GM23338 (cell line): ENCODE measurements at regions not wholly inside any gene's neighbourhood (a gene's known extent, or its start where the extent isn't known, plus 50 kb on each side); places are given as distances from the start of the nearest gene placed in this dataset.

Source experiments
- ATAC-seq: fragments of 200-7000 bp; cut with Tn5 transposase; 3 replicates; pipeline ENCODE4 v1.9.1; 2020
- DNase-seq: peaks from one replicate; pipeline ENCODE4 v3.0.0-alpha.2; 2015; ENCODE audit warnings: low spot score
- H2AFZ ChIP-seq: fragments of 200-600 bp; sonication (generic); 2 replicates; pipeline ENCODE4 v1.8.0; 2016; ENCODE audit warnings: antibody characterized with exemption, mild to moderate bottlenecking, moderate library complexity
- H3F3A ChIP-seq: fragments of 200-600 bp; sonication (generic); replicated peaks from 2 replicates; pipeline ENCODE4 v1.8.0; 2017; ENCODE audit warnings: antibody characterized with exemption, mixed run types, low read depth
- H3K27ac ChIP-seq: fragments of 200-600 bp; sonication (generic); 2 replicates; pipeline ENCODE4 v1.6.1; 2016; ENCODE audit warnings: low read depth
- H3K27me3 ChIP-seq: fragments of 200-600 bp; sonication (generic); 2 replicates; pipeline ENCODE4 v1.8.0; 2016; ENCODE audit warnings: mild to moderate bottlenecking, mixed run types, moderate library complexity; ENCODE audit not compliant: insufficient read depth
- H3K36me3 ChIP-seq: fragments of 200-600 bp; sonication (generic); 2 replicates; pipeline ENCODE4 v1.8.0; 2016; ENCODE audit warnings: mild to moderate bottlenecking; ENCODE audit not compliant: insufficient read depth
- H3K4me1 ChIP-seq: fragments of 200-600 bp; sonication (generic); 2 replicates; pipeline ENCODE4 v1.8.0; 2016; ENCODE audit warnings: mild to moderate bottlenecking, moderate library complexity; ENCODE audit not compliant: insufficient read depth
- H3K4me2 ChIP-seq: fragments of 200-600 bp; sonication (generic); 2 replicates; pipeline ENCODE4 v1.7.1; 2017; ENCODE audit warnings: mixed run types
- H3K4me3 ChIP-seq: fragments of 200-600 bp; sonication (generic); 2 replicates; pipeline ENCODE4 v1.6.1; 2016; ENCODE audit warnings: mixed run types
- H3K79me2 ChIP-seq: fragments of 200-600 bp; sonication (generic); replicated peaks from 2 replicates; pipeline ENCODE4 v1.8.0; 2017; ENCODE audit warnings: mild to moderate bottlenecking; ENCODE audit not compliant: insufficient read depth
- H3K9me2 ChIP-seq: fragments of 200-600 bp; sonication (generic); 2 replicates; pipeline ENCODE4 v1.8.0; 2017; ENCODE audit not compliant: insufficient read depth
- H4K20me1 ChIP-seq: fragments of 200-600 bp; sonication (generic); replicated peaks from 2 replicates; pipeline ENCODE4 v1.8.0; 2017; ENCODE audit warnings: mild to moderate bottlenecking; ENCODE audit not compliant: insufficient read depth
- H3K27ac Mint-ChIP-seq: 2 replicates; pipeline ENCODE4 v1.8.0; 2020; ENCODE audit warnings: inconsistent platforms, mild to moderate bottlenecking, moderate library complexity, mixed read lengths
- H3K27me3 Mint-ChIP-seq: 3 replicates; pipeline ENCODE4 v1.8.0; 2022; ENCODE audit warnings: low read depth, mild to moderate bottlenecking, moderate library complexity, mixed read lengths, inconsistent platforms; ENCODE audit not compliant: insufficient read depth, poor library complexity
- H3K36me3 Mint-ChIP-seq: 3 replicates; pipeline ENCODE4 v1.8.0; 2021; ENCODE audit warnings: low read depth, mild to moderate bottlenecking, inconsistent platforms, moderate library complexity, mixed read lengths
- H3K4me1 Mint-ChIP-seq: 3 replicates; pipeline ENCODE4 v1.8.0; 2020; ENCODE audit warnings: mild to moderate bottlenecking, inconsistent platforms, mixed read lengths
- H3K4me3 Mint-ChIP-seq: 3 replicates; pipeline ENCODE4 v1.8.0; 2021; ENCODE audit warnings: moderate library complexity, mild to moderate bottlenecking, inconsistent platforms, mixed read lengths
- H3K9me3 Mint-ChIP-seq: 3 replicates; pipeline ENCODE4 v1.8.0; 2020; ENCODE audit warnings: moderate library complexity, mild to moderate bottlenecking, inconsistent platforms, mixed read lengths
- CREB1 ChIP-seq: fragments of 250-450 bp; sonication (Bioruptor Pico); IDR thresholded peaks from 2 replicates; pipeline ENCODE4 v1.5.0; 2020; ENCODE audit warnings: low read depth, mild to moderate bottlenecking, moderate library complexity
- CTCF ChIP-seq, 2 experiments: fragments of 200-600 bp in 1 of 2; sonication (generic) in 1 of 2; conservative IDR thresholded peaks; 2 replicates each; pipeline versions ENCODE4 v1.5.1 to v1.6.1; 2016 to 2017; ENCODE audit warnings: antibody characterized with exemption in 2 of 2, low read depth in 2 of 2, mild to moderate bottlenecking in 2 of 2, moderate library complexity in 1 of 2
- EZH2 ChIP-seq: fragments of 200-600 bp; sonication (generic); IDR thresholded peaks from one replicate; pipeline ENCODE4 v1.8.0; 2017; ENCODE audit warnings: antibody characterized with exemption, mild to moderate bottlenecking, low read depth; ENCODE audit not compliant: unreplicated experiment
- EZH2phosphoT487 ChIP-seq: fragments of 200-600 bp; sonication (generic); IDR thresholded peaks from one replicate; pipeline ENCODE4 v1.8.1; 2018; ENCODE audit warnings: antibody characterized with exemption; ENCODE audit not compliant: unreplicated experiment
- JUNB ChIP-seq: IDR thresholded peaks from one replicate; pipeline ENCODE4 v1.6.1; 2016; ENCODE audit warnings: antibody characterized with exemption; ENCODE audit not compliant: unreplicated experiment
- NANOG ChIP-seq: IDR thresholded peaks from 2 replicates; pipeline ENCODE4 v1.6.1; 2016; ENCODE audit warnings: antibody characterized with exemption, borderline replicate concordance
- POLR2AphosphoS5 ChIP-seq: IDR thresholded peaks from 2 replicates; pipeline ENCODE4 v1.6.1; 2016; ENCODE audit warnings: antibody characterized with exemption, low read depth
- STAT1 ChIP-seq: IDR thresholded peaks from one replicate; pipeline ENCODE4 v1.6.1; 2016; ENCODE audit warnings: antibody characterized with exemption; ENCODE audit not compliant: unreplicated experiment
- ZNF114 ChIP-seq: fragments of 250-450 bp; sonication (Bioruptor Pico); IDR thresholded peaks from 2 replicates; pipeline ENCODE4 v1.5.0; 2020; ENCODE audit warnings: mild to moderate bottlenecking, moderate library complexity
- ZNF331 ChIP-seq: fragments of 250-450 bp; sonication (Bioruptor Pico); IDR thresholded peaks from 2 replicates; pipeline ENCODE4 v1.5.0; 2020; ENCODE audit warnings: low read depth, mild to moderate bottlenecking, moderate library complexity
- ZNF462 ChIP-seq: fragments of 250-450 bp; sonication (Bioruptor Pico); IDR thresholded peaks from 2 replicates; pipeline ENCODE4 v1.5.0; 2020; ENCODE audit warnings: mild to moderate bottlenecking, moderate library complexity
- TF ChIP-seq, protein P1 (sequence below): IDR thresholded peaks from one replicate; pipeline ENCODE4 v1.6.1; 2018; ENCODE audit warnings: antibody characterized with exemption; ENCODE audit not compliant: unreplicated experiment
- TF ChIP-seq, protein P2 (sequence below): IDR thresholded peaks from 2 replicates; pipeline ENCODE4 v1.6.1; 2016; ENCODE audit warnings: antibody characterized with exemption

- ATAC-seq (no peak), DNase-seq (no peak)
- H3K27ac ChIP-seq = no peak overlapping the region
- H3K27ac Mint-ChIP-seq = no peak overlapping the region
- peak overlapping the region; percentile 59; the same call in 1 of the 2 replicates for H2AFZ ChIP-seq
- H3K36me3 Mint-ChIP-seq = no peaks in the 10 kb centered on the region
- TF ChIP-seq NANOG = no peak
- no peak for TF ChIP-seq STAT1
- TF ChIP-seq EZH2phosphoT487 = no peak
- TF ChIP-seq POLR2AphosphoS5 = no peak
- TF ChIP-seq EZH2 = no peak
- TF ChIP-seq ZNF462 = no peak
- TF ChIP-seq JUNB = no peak
- no peak for TF ChIP-seq ZNF331 (CRISPR knock-in tag)
- TF ChIP-seq, protein P1, sequence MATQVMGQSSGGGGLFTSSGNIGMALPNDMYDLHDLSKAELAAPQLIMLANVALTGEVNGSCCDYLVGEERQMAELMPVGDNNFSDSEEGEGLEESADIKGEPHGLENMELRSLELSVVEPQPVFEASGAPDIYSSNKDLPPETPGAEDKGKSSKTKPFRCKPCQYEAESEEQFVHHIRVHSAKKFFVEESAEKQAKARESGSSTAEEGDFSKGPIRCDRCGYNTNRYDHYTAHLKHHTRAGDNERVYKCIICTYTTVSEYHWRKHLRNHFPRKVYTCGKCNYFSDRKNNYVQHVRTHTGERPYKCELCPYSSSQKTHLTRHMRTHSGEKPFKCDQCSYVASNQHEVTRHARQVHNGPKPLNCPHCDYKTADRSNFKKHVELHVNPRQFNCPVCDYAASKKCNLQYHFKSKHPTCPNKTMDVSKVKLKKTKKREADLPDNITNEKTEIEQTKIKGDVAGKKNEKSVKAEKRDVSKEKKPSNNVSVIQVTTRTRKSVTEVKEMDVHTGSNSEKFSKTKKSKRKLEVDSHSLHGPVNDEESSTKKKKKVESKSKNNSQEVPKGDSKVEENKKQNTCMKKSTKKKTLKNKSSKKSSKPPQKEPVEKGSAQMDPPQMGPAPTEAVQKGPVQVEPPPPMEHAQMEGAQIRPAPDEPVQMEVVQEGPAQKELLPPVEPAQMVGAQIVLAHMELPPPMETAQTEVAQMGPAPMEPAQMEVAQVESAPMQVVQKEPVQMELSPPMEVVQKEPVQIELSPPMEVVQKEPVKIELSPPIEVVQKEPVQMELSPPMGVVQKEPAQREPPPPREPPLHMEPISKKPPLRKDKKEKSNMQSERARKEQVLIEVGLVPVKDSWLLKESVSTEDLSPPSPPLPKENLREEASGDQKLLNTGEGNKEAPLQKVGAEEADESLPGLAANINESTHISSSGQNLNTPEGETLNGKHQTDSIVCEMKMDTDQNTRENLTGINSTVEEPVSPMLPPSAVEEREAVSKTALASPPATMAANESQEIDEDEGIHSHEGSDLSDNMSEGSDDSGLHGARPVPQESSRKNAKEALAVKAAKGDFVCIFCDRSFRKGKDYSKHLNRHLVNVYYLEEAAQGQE = no peak
- TF ChIP-seq, protein P2, sequence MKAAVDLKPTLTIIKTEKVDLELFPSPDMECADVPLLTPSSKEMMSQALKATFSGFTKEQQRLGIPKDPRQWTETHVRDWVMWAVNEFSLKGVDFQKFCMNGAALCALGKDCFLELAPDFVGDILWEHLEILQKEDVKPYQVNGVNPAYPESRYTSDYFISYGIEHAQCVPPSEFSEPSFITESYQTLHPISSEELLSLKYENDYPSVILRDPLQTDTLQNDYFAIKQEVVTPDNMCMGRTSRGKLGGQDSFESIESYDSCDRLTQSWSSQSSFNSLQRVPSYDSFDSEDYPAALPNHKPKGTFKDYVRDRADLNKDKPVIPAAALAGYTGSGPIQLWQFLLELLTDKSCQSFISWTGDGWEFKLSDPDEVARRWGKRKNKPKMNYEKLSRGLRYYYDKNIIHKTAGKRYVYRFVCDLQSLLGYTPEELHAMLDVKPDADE = no peak
- no peak for TF ChIP-seq CREB1 (CRISPR knock-in tag)
- no peak for TF ChIP-seq ZNF114 (CRISPR knock-in tag)
- no peak for TF ChIP-seq CTCF (conservative IDR thresholded peaks at IDR 0.05; ENCODE audit: low read depth in 2 of 2)
- H3K4me1 Mint-ChIP-seq = no peaks in the 10 kb centered on the region
- H3K27me3 ChIP-seq = no peaks in the 10 kb centered on the region
- no peaks in the 10 kb centered on the region for H3F3A ChIP-seq
- no peak overlapping the region for H3K4me3 Mint-ChIP-seq
- no peaks in the 10 kb centered on the region for H3K79me2 ChIP-seq
- no peak overlapping the region for H3K4me2 ChIP-seq
- no peaks in the 10 kb centered on the region for H3K9me3 Mint-ChIP-seq
- no peaks in the 10 kb centered on the region for H3K4me1 ChIP-seq
- no peaks in the 10 kb centered on the region for H4K20me1 ChIP-seq
- H3K4me3 ChIP-seq = no peak overlapping the region
- H3K9me2 ChIP-seq = no peaks in the 10 kb centered on the region
- H3K27me3 Mint-ChIP-seq = peaks cover 6% of the 10 kb centered on the region
- H3K36me3 ChIP-seq = no peaks in the 10 kb centered on the region
Observed at GRCh38 chr11:46215208-46215931, 62.1 kb upstream of the CREB3L1 start.
